SU-DHL-6 (cell line): ENCODE measurements at regions not wholly inside any gene's neighbourhood (a gene's known extent, or its start where the extent isn't known, plus 50 kb on each side); places are given as distances from the start of the nearest gene placed in this dataset.

Source experiments
- H2AFZ ChIP-seq: fragments of 200-600 bp; sonication (generic); 2 replicates; pipeline ENCODE4 v1.6.1; 2014; ENCODE audit warnings: low read depth, mild to moderate bottlenecking, moderate library complexity, mixed read lengths, antibody characterized with exemption, low read length; ENCODE audit not compliant: severe bottlenecking
- H3F3A ChIP-seq: fragments of 200-600 bp; shearing (Covaris generic); 2 replicates; pipeline ENCODE4 v1.6.0; 2016; ENCODE audit warnings: antibody characterized with exemption, mild to moderate bottlenecking; ENCODE audit not compliant: insufficient read depth
- H3K27ac ChIP-seq: fragments of 200-600 bp; sonication (generic); 2 replicates; pipeline ENCODE4 v1.5.1; 2016; ENCODE audit warnings: low read depth, mild to moderate bottlenecking, low read length, moderate library complexity, mixed read lengths
- H3K27me3 ChIP-seq: fragments of 200-600 bp; sonication (generic), shearing (Covaris generic); 2 replicates; pipeline ENCODE4 v1.6.0; 2014; ENCODE audit warnings: mild to moderate bottlenecking, low read length
- H3K36me3 ChIP-seq: fragments of 200-600 bp; sonication (generic); 2 replicates; pipeline ENCODE4 v1.6.1; 2014; ENCODE audit warnings: mild to moderate bottlenecking, low read length, mixed read lengths
- H3K4me2 ChIP-seq: fragments of 300-600, 200-600 bp; shearing (Covaris generic), sonication (generic); 2 replicates; pipeline ENCODE4 v1.6.0; 2014; ENCODE audit warnings: low read length, low read depth, mild to moderate bottlenecking; ENCODE audit not compliant: poor library complexity, severe bottlenecking
- H3K4me3 ChIP-seq: fragments of 200-600 bp; sonication (generic); 2 replicates; pipeline ENCODE4 v1.5.1; 2014; ENCODE audit warnings: antibody characterized with exemption, low read length, mild to moderate bottlenecking, mixed read lengths; ENCODE audit not compliant: insufficient read depth, poor library complexity, severe bottlenecking
- H3K79me2 ChIP-seq: fragments of 200-600 bp; sonication (generic); 2 replicates; pipeline ENCODE4 v1.6.1; 2014; ENCODE audit warnings: mild to moderate bottlenecking, low read length, moderate library complexity; ENCODE audit not compliant: insufficient read depth
- H3K9ac ChIP-seq: fragments of 200-600 bp; sonication (generic); 2 replicates; pipeline ENCODE4 v1.7.0; 2014; ENCODE audit warnings: mild to moderate bottlenecking, low read length
- H3K9me2 ChIP-seq: fragments of 200-600 bp; sonication (generic); replicated peaks from 2 replicates; pipeline ENCODE4 v1.6.1; 2014; ENCODE audit warnings: low read length; ENCODE audit not compliant: insufficient read depth
- H3K9me3 ChIP-seq: fragments of 200-600 bp; sonication (generic); 2 replicates; pipeline ENCODE4 v1.6.1; 2014; ENCODE audit warnings: low read length, mixed read lengths; ENCODE audit not compliant: insufficient read depth
- H4K20me1 ChIP-seq: fragments of 200-600 bp; sonication (generic); 2 replicates; pipeline ENCODE4 v1.6.1; 2014; ENCODE audit warnings: low read depth, mild to moderate bottlenecking, antibody characterized with exemption, low read length, moderate library complexity, mixed read lengths
- EZH2phosphoT487 ChIP-seq: fragments of 200-600 bp; sonication (generic), shearing (Covaris generic); conservative IDR thresholded peaks from 2 replicates; pipeline ENCODE4 v1.6.1; 2018; ENCODE audit warnings: mild to moderate bottlenecking, antibody characterized with exemption, low read length, moderate library complexity, mixed read lengths
- TF ChIP-seq, protein P1 (sequence below): fragments of 200-600 bp; sonication (generic); IDR thresholded peaks from one replicate; pipeline ENCODE4 v1.5.1; 2017; ENCODE audit warnings: antibody characterized with exemption, mild to moderate bottlenecking, low read length, moderate library complexity; ENCODE audit not compliant: insufficient read depth, poor library complexity, severe bottlenecking

DNA sequence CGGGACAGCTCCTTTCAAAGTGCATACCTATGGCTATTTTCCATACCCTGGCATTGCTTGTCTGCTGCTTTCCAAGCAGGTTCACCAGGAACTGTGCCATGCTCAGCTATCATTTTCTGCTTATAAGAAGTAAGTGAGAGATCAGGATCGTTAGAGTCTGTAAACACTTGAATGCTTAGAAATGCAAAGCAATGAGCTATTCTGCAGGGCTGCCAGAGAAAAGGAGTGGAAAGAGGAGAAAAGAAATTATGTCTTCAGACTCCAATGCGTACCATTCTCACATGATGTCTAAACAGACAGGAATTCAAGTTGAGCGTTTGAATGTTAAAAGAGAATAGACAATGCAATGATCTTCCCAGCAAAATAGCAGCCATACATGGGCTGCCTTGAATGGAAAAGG, 245.5 kb upstream of the SLC7A11 start:
- Histone ChIP-seq H3K27ac (no peak overlapping the region), H3K27me3 (no peaks in the 10 kb centered on the region), H3K79me2 (no peaks in the 10 kb centered on the region), H4K20me1 (no peaks in the 10 kb centered on the region), H3K9me2 (no peaks in the 10 kb centered on the region), H3K36me3 (no peaks in the 10 kb centered on the region), H3K9ac (no peak overlapping the region), H3K9me3 (no peaks in the 10 kb centered on the region), H3F3A (no peaks in the 10 kb centered on the region), H3K4me2 (no peak overlapping the region), H2AFZ (no peak overlapping the region), H3K4me3 (no peak overlapping the region)
- no peak for TF ChIP-seq EZH2phosphoT487
- TF ChIP-seq, protein P1, sequence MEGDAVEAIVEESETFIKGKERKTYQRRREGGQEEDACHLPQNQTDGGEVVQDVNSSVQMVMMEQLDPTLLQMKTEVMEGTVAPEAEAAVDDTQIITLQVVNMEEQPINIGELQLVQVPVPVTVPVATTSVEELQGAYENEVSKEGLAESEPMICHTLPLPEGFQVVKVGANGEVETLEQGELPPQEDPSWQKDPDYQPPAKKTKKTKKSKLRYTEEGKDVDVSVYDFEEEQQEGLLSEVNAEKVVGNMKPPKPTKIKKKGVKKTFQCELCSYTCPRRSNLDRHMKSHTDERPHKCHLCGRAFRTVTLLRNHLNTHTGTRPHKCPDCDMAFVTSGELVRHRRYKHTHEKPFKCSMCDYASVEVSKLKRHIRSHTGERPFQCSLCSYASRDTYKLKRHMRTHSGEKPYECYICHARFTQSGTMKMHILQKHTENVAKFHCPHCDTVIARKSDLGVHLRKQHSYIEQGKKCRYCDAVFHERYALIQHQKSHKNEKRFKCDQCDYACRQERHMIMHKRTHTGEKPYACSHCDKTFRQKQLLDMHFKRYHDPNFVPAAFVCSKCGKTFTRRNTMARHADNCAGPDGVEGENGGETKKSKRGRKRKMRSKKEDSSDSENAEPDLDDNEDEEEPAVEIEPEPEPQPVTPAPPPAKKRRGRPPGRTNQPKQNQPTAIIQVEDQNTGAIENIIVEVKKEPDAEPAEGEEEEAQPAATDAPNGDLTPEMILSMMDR = no peak

DNA sequence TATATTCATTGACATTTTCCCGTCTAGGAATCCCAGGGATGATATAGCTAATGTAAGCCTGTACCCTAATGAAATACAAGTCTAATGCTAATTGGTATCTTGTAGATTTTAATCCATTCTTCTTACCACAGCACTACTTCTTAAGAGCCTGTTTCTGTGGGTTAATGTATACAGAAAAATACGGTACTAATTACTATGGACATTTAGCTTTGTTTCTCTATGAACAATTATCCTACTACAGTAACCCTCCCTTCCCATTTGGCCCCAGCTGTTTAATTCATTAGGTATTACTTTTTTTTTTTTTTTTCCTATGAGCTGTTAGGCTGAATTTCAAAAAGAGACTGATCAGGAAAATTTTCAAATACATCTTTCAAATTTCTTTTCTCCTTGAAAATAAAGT, 245.1 kb upstream of the SLC7A11 start:
- Histone ChIP-seq H3K9me2 (no peaks in the 10 kb centered on the region), H3K36me3 (no peaks in the 10 kb centered on the region), H2AFZ (no peak overlapping the region), H4K20me1 (no peaks in the 10 kb centered on the region), H3K9me3 (no peaks in the 10 kb centered on the region), H3F3A (no peaks in the 10 kb centered on the region), H3K27ac (no peak overlapping the region), H3K9ac (no peak overlapping the region), H3K4me3 (no peak overlapping the region), H3K4me2 (no peak overlapping the region), H3K27me3 (no peaks in the 10 kb centered on the region), H3K79me2 (no peaks in the 10 kb centered on the region)
- TF ChIP-seq, protein P1 = no peak
- no peak for TF ChIP-seq EZH2phosphoT487

DNA sequence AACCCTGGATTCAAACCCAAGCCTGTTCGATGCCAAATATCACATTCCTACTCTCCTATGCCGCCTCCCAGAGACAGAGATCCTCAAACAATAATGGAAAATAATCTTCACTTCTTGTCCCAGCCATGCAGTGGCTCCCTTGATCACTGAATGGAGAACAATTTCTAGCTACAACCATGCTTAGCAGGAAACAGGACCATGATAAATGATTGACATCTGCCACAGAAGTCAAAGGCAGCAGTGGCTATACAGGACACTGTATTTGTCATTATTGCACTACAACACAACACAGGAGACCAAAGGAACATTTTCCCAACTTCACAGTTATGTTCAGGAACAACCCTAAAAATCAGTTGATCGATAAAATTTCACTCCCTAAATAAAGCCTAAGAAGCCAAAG, 243.3 kb upstream of the SLC7A11 start:
- H3K27ac ChIP-seq = no peak overlapping the region
- no peaks in the 10 kb centered on the region for H3K9me2 ChIP-seq
- no peaks in the 10 kb centered on the region for H3F3A ChIP-seq
- H3K9me3 ChIP-seq = no peaks in the 10 kb centered on the region
- no peaks in the 10 kb centered on the region for H3K79me2 ChIP-seq
- no peaks in the 10 kb centered on the region for H3K36me3 ChIP-seq
- H3K4me2 ChIP-seq = no peak overlapping the region
- no peaks in the 10 kb centered on the region for H3K27me3 ChIP-seq
- no peak overlapping the region for H2AFZ ChIP-seq
- TF ChIP-seq EZH2phosphoT487 = no peak
- TF ChIP-seq, protein P1 = no peak
- no peak overlapping the region for H3K9ac ChIP-seq
- H3K4me3 ChIP-seq = no peak overlapping the region
- H4K20me1 ChIP-seq = no peaks in the 10 kb centered on the region
